OCI-LY1 (cell line): ENCODE measurements at regions not wholly inside any gene's neighbourhood (a gene's known extent, or its start where the extent isn't known, plus 50 kb on each side); places are given as distances from the start of the nearest gene placed in this dataset.

ENCODE experiments used
- H2AFZ ChIP-seq: fragments of 200-600 bp; sonication (generic), shearing (Covaris generic); 2 replicates; pipeline ENCODE4 v1.6.0; 2014; ENCODE audit warnings: antibody characterized with exemption, mild to moderate bottlenecking, low read length
- H3F3A ChIP-seq: fragments of 200-600 bp; sonication (generic), shearing (Covaris generic); 2 replicates; pipeline ENCODE4 v1.6.0; 2014; ENCODE audit warnings: mild to moderate bottlenecking, antibody characterized with exemption, low read length, moderate library complexity; ENCODE audit not compliant: insufficient read depth
- H3K27ac ChIP-seq: fragments of 200-600 bp; sonication (generic); 2 replicates; pipeline ENCODE4 v1.5.1; 2014; ENCODE audit warnings: low read length, mixed run types, mild to moderate bottlenecking, low read depth; ENCODE audit not compliant: poor library complexity, severe bottlenecking
- H3K27me3 ChIP-seq: fragments of 200-600 bp; sonication (generic); 2 replicates; pipeline ENCODE4 v1.6.0; 2014; ENCODE audit warnings: antibody characterized with exemption, mild to moderate bottlenecking, low read length, moderate library complexity; ENCODE audit not compliant: insufficient read depth
- H3K36me3 ChIP-seq: fragments of 200-600 bp; sonication (generic); 2 replicates; pipeline ENCODE4 v1.6.1; 2014; ENCODE audit warnings: mild to moderate bottlenecking, antibody characterized with exemption, low read length, moderate library complexity, mixed read lengths; ENCODE audit not compliant: insufficient read depth
- H3K4me1 ChIP-seq: fragments of 200-600 bp; sonication (generic); 2 replicates; pipeline ENCODE4 v1.5.1; 2014; ENCODE audit warnings: mild to moderate bottlenecking, low read length, moderate library complexity; ENCODE audit not compliant: insufficient read depth, severe bottlenecking
- H3K4me2 ChIP-seq: fragments of 200-600 bp; sonication (generic), shearing (Covaris generic); 2 replicates; pipeline ENCODE4 v1.6.1; 2014; ENCODE audit warnings: low read length
- H3K4me3 ChIP-seq: fragments of 200-600 bp; sonication (generic); 2 replicates; pipeline ENCODE4 v1.5.1; 2014; ENCODE audit warnings: low read length, low read depth, mild to moderate bottlenecking, mixed read lengths; ENCODE audit not compliant: poor library complexity, severe bottlenecking
- H3K79me2 ChIP-seq: fragments of 200-600 bp; shearing (Covaris generic); 2 replicates; pipeline ENCODE4 v1.6.1; 2016; ENCODE audit warnings: mixed run types, low read length, mixed read lengths; ENCODE audit not compliant: insufficient read depth
- H3K9ac ChIP-seq: fragments of 200-600 bp; sonication (generic), shearing (Covaris generic); 2 replicates; pipeline ENCODE4 v1.6.1; 2014; ENCODE audit warnings: mild to moderate bottlenecking, low read length, mixed read lengths
- H3K9me2 ChIP-seq: fragments of 200-600 bp; sonication (generic), shearing (Covaris generic); 2 replicates; pipeline ENCODE4 v1.6.1; 2014; ENCODE audit warnings: low read depth, mild to moderate bottlenecking, low read length, mixed read lengths
- H3K9me3 ChIP-seq: fragments of 200-600 bp; shearing (Covaris generic); 2 replicates; pipeline ENCODE4 v1.6.1; 2014; ENCODE audit warnings: low read length, mixed read lengths
- H4K20me1 ChIP-seq: fragments of 200-600 bp; sonication (generic), shearing (Covaris generic); 2 replicates; pipeline ENCODE4 v1.6.0; 2016; ENCODE audit warnings: mild to moderate bottlenecking, low read length; ENCODE audit not compliant: insufficient read depth
- CTCF ChIP-seq: fragments of 200-600 bp; sonication (generic), shearing (Covaris generic); IDR thresholded peaks from 2 replicates; pipeline ENCODE4 v1.5.1; 2017; ENCODE audit warnings: mild to moderate bottlenecking, antibody characterized with exemption, low read length, moderate library complexity, mixed read lengths
- EZH2 ChIP-seq: fragments of 200-600 bp; sonication (generic), shearing (Covaris generic); IDR thresholded peaks from 2 replicates; pipeline ENCODE4 v1.8.0; 2017; ENCODE audit warnings: borderline replicate concordance, mixed run types, mild to moderate bottlenecking, antibody characterized with exemption, low read length, moderate library complexity, mixed read lengths

DNA sequence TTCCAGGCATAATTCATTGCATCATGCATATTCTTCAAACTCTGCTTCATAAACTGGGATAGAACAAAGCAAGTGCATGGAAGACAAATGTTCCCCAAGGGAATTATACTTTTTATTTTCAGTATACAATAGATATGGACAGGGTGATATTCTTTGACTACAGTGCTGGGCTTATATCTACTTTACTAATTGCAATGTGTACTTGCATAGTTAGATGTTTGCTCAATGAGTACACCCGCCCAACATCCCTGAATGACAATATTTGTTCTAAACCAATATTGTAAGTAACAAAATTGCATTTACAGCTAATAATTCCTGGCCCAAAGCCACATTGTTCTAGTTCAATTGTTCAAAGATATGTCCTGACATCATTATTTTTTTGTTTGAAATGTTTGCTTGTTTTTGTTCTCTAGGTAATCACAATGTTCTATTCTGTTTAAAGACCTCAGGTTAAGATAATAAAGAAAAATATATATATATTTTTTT lies 171.4 kb downstream of the PTN start:
- TF ChIP-seq EZH2 (no peak), CTCF (no peak)
- H4K20me1 ChIP-seq, result no peaks in the 10 kb centered on the region
- H3K36me3 ChIP-seq, result no peaks in the 10 kb centered on the region
- H3K27ac ChIP-seq, result no peak overlapping the region
- no peak overlapping the region for H2AFZ ChIP-seq
- no peaks in the 10 kb centered on the region for H3K9me2 ChIP-seq
- no peaks in the 10 kb centered on the region for H3F3A ChIP-seq
- no peaks in the 10 kb centered on the region for H3K4me1 ChIP-seq
- H3K9ac ChIP-seq, result no peak overlapping the region
- H3K4me2 ChIP-seq, result no peak overlapping the region
- no peaks in the 10 kb centered on the region for H3K9me3 ChIP-seq
- H3K27me3 ChIP-seq, result no peaks in the 10 kb centered on the region
- H3K79me2 ChIP-seq, result no peaks in the 10 kb centered on the region
- H3K4me3 ChIP-seq, result no peak overlapping the region

DNA sequence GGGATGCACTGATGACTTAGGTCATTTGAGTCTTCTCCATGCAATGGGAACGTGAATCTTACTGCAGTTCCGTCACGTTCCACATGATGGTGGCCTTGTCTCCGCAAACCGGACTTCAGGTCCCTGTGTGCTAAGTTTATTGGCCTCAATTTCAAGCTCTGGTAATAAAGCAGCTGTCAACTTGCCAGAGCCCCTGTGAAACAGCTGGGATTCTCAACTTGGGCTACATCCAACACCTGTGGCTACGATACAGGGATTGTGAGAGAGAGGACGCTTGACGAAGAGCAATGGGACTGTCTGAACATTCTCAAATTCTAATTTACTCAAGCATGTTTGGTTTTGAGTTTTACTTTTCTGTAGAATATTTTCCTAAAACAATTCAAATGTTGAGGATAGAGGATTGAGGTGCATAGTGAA lies 174.2 kb downstream of the PTN start:
- Histone ChIP-seq H3K4me3 (no peak overlapping the region), H3K9ac (no peak overlapping the region), H3K4me2 (no peak overlapping the region), H3F3A (no peaks in the 10 kb centered on the region), H2AFZ (no peak overlapping the region), H3K36me3 (no peaks in the 10 kb centered on the region), H4K20me1 (no peaks in the 10 kb centered on the region), H3K9me2 (no peaks in the 10 kb centered on the region), H3K9me3 (no peaks in the 10 kb centered on the region), H3K27me3 (no peaks in the 10 kb centered on the region), H3K27ac (no peak overlapping the region), H3K79me2 (no peaks in the 10 kb centered on the region), H3K4me1 (no peaks in the 10 kb centered on the region)
- TF ChIP-seq CTCF (peak; percentile 68), EZH2 (no peak)

- H3K9ac ChIP-seq, result no peak overlapping the region
- H3K36me3 ChIP-seq, result no peaks in the 10 kb centered on the region
- H3K9me3 ChIP-seq, result no peaks in the 10 kb centered on the region
- no peak overlapping the region for H3K27ac ChIP-seq
- H3F3A ChIP-seq, result no peaks in the 10 kb centered on the region
- no peaks in the 10 kb centered on the region for H3K9me2 ChIP-seq
- no peaks in the 10 kb centered on the region for H3K79me2 ChIP-seq
- no peak overlapping the region for H3K4me3 ChIP-seq
- no peak overlapping the region for H3K4me2 ChIP-seq
- TF ChIP-seq EZH2, result no peak
- no peak for TF ChIP-seq CTCF
- H3K27me3 ChIP-seq, result no peaks in the 10 kb centered on the region
- H4K20me1 ChIP-seq, result no peaks in the 10 kb centered on the region
- no peak overlapping the region for H2AFZ ChIP-seq
- no peaks in the 10 kb centered on the region for H3K4me1 ChIP-seq
These were observed 175.9 kb downstream of the PTN start for GRCh38 chr7:137167609-137168008.
